ENCODE measurements at regions not wholly inside any gene's neighbourhood (a gene's known extent, or its start where the extent isn't known, plus 50 kb on each side); places are given as distances from the start of the nearest gene placed in this dataset.
"Not testable (repeated sequence)": the region's sequence is repeated elsewhere in the genome, so short reads cannot be mapped to it uniquely, and the experiment has no call there.

GRCh38 chr15:26212109-26212508, 349.0 kb upstream of the ATP10A start:
- ATAC-seq, result no peak
- no peak for DNase-seq (ENCODE audit: low spot score)
- intact Hi-C loops (cut with DNase I), result no loop called here

- intact Hi-C loops (cut with DNase I), result no loop called here
- DNase-seq (ENCODE audit: low spot score), result no peak
- ATAC-seq, result no peak
These were observed 347.9 kb upstream of the ATP10A start for GRCh38 chr15:26210980-26211379.

GRCh38 chr15:26201177-26201858, 338.2 kb upstream of the ATP10A start:
- ATAC-seq, result no peak
- intact Hi-C loops (cut with DNase I), result no loop called here
- DNase-seq (ENCODE audit: low spot score), result no peak

DNA sequence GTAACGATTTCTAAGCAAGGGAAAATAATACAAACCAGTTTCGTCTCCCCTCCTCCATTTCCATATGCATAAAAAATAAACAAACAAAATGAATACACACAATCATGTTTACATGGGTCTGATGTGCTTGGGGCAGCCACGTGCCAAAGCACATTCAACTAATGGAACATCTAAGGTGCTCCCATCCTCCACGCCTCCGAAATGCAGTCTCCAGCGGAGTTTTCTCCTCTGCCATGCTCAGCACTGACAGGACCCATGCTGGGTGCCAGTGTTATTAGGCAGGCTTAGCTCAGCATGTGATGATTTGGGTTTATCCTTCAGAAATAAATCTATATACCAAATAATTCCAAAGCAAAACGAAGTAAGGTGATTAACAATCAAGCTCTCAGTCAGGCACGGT, 337.3 kb upstream of the ATP10A start:
- ATAC-seq (no peak), DNase-seq (ENCODE audit: low spot score) (no peak)
- intact Hi-C loops (cut with DNase I), result no loop called here

GRCh38 chr15:26197719-26198118, 334.6 kb upstream of the ATP10A start:
- no peak for ATAC-seq
- no peak for DNase-seq (ENCODE audit: low spot score)
- intact Hi-C loops (cut with DNase I), result loop anchor here (2.0 kb wide), 1 partner anchor 37 kb away; no protein-coding TSS in a partner anchor

DNA sequence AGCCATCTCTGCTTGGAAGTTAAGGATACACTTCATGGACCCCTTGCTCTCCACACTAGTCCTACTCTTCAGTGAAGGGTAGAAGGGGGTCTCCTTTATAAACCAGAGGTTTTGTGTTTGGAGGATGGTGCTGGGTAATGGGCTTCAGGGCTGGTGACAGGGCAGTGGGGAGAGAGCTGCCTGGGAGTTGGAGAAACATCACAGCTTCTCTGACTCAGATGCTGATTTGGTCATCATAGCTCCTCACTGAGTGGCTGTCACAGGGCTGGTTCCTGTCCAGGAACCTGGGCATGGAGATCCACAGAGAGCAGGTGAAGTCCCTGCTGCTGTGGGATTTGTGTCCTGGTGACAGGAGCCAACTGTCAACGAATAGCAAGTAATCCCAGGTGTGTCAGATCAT, 333.9 kb upstream of the ATP10A start:
- intact Hi-C loops (cut with DNase I), result no loop called here
- ATAC-seq (no peak), DNase-seq (ENCODE audit: low spot score) (no peak)

- intact Hi-C loops (cut with DNase I), result no loop called here
- ATAC-seq (no peak), DNase-seq (ENCODE audit: low spot score) (no peak)
These were observed 328.1 kb upstream of the ATP10A start for GRCh38 chr15:26191193-26191592.

DNA sequence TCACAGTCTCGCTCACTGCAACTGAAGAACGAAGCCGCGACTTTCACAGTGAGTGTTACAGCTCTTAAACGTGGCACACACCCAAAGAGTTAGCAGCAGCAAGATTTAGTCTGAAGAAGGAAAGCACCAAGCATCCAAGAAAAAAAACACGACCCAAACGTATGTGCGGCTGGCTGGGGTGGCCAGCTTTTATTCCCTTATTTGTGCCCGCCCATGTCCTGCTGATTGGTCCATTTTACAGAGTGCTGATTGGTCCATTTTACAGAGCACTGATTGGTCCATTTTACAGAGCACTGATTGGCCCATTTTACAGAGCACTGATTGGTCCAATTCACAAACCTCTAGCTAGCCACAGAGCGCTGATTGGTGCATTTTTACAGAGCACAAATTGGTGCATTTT, 323.0 kb upstream of the ATP10A start:
- DNase-seq (ENCODE audit: low spot score); intact Hi-C loops (cut with DNase I); ATAC-seq: not testable (repeated sequence)

DNA sequence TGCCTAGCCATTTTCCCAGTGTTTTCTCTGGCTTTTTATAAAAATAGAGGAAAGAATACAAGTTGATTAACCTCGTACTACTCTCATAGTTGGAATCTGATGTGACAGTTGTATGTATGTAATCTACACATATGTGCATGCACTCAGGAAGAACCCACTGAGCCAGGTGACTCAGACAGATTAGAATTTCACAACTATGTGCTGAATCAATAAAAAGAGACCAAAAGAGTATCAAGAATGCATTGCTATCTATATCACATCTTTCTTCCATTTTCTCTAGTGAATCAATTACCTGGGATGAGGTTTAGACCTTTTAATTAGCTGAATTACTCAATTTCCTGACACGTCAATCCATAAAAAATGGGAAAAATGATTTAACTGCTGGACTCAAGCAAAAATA, 319.3 kb upstream of the ATP10A start:
- intact Hi-C loops (cut with DNase I), result no loop called here
- DNase-seq (ENCODE audit: low spot score) (no peak), ATAC-seq (no peak)

- ATAC-seq (no peak), DNase-seq (ENCODE audit: low spot score) (no peak)
- intact Hi-C loops (cut with DNase I), result no loop called here
These were observed 316.8 kb upstream of the ATP10A start for GRCh38 chr15:26179906-26180305.

DNA sequence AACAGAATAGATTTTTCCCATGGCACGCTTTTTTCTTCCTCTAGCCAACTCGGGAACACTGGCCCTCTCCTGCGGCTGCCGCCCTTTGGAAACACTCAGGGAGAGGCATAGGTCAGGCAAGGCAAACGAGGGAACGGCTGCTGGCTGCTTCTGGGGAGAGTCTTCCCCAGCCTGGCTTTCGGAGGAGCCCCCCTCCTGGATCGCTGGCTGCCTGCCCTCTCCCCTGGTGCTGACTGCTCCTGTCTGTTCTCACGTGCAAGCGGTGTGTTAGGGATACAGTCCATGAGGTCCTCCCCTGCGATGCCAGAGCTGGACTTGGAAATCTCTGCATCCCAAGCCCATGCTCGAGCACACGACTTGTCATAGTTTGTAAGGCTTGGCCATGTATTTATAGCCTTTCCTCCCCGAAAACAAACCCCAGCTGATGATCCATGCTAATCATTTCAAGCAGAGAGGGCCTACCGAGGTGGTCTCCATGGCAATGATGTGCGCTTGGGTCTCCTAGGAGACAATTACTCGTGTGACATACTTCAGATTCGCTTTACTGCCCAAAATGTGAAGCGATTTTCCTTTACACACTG, 315.6 kb upstream of the ATP10A start:
- intact Hi-C loops (cut with DNase I), result no loop called here
- ATAC-seq (no peak), DNase-seq (ENCODE audit: low spot score) (no peak)

- intact Hi-C loops (cut with DNase I), result no loop called here
- DNase-seq (ENCODE audit: low spot score), result no peak
These were observed 314.7 kb upstream of the ATP10A start for GRCh38 chr15:26177816-26178215.

GRCh38 chr15:26176831-26177230, 313.7 kb upstream of the ATP10A start:
- ATAC-seq (no peak), DNase-seq (ENCODE audit: low spot score) (no peak)
- intact Hi-C loops (cut with DNase I), result no loop called here

More at GRCh38 chr15:26177816-26178215, 314.7 kb upstream of the ATP10A start:
- no peak for ATAC-seq

- ATAC-seq, result no peak
- DNase-seq (ENCODE audit: low spot score), result no peak
- intact Hi-C loops (cut with DNase I), result no loop called here
These were observed 308.1 kb upstream of the ATP10A start for GRCh38 chr15:26171266-26171665.

GRCh38 chr15:26166429-26166828, 303.3 kb upstream of the ATP10A start:
- DNase-seq (ENCODE audit: low spot score) (no peak), ATAC-seq (no peak)
- intact Hi-C loops (cut with DNase I), result no loop called here

- no peak for DNase-seq (ENCODE audit: low spot score)
- intact Hi-C loops (cut with DNase I), result no loop called here
- no peak for ATAC-seq
These were observed 302.4 kb upstream of the ATP10A start for GRCh38 chr15:26165546-26165945.

DNA sequence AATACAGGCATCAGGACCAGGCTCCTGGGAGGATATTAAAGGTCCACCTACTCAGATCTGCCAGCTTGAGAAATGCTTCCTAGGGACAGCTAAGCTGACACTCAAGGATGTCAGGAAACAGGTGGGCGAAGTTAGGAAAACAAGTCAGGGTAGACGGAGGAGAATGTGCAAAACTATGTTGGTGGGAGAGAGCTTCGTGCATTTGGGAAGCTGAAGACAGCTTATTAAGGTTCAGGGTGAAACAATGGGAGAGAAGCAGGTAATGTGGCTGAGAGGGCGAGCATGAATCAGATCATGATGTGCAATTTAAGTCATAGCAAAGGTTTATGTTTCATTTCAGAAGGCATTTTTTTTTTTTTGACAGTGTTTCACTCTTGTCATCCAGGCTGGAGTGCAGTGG, 297.2 kb upstream of the ATP10A start:
- ATAC-seq, result no peak
- no peak for DNase-seq (ENCODE audit: low spot score)
- intact Hi-C loops (cut with DNase I), result no loop called here

- DNase-seq (ENCODE audit: low spot score) (no peak), ATAC-seq (no peak)
- intact Hi-C loops (cut with DNase I), result no loop called here
These were observed 295.0 kb upstream of the ATP10A start for GRCh38 chr15:26158176-26158575.

DNA sequence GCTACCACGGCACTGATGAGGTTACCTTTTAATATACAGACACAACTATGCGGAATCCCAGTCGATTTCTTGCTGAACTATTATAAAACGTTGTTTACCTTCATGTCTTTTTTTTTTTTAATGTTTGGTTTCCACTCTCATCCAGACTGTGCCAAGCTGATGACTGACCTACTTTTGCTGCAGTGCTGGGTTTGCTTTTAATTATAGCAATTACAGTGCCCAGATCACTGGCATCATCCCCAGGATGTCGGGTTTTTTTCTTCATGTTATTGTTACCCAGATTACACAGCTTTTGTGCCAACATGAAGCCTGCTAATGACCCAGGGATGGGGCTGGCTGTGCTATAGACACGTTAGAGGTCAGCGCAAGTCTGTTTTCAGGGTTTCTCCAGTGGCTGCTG, 294.0 kb upstream of the ATP10A start:
- ATAC-seq, result no peak
- intact Hi-C loops (cut with DNase I), result no loop called here

DNA sequence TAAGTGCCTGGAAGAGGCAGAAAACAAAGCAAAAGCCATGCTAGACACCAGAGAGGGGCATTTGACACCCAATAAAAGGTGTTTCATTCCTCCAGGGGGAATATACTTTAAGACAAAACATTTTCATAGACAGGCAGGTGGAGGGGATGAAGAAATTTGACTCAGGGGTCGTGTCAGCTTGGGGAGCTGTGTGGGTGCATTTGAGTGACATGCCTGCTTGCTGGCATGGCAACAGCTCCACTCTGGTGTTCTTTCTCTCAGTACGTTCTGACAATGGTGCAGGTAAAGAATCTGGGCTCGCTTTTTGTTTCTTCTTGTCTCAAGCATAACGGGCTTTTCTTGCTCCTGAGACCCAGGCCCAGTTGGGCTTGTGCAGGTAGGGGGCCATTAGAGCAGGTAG, 292.9 kb upstream of the ATP10A start:
- intact Hi-C loops (cut with DNase I), result no loop called here
- ATAC-seq, result no peak

More for the DNA sequence above, 294.0 kb upstream of the ATP10A start:
- no peak for DNase-seq (ENCODE audit: low spot score)

More for the DNA sequence above, 292.9 kb upstream of the ATP10A start:
- no peak for DNase-seq (ENCODE audit: low spot score)

All from sciatic nerve (tissue), 2 donors.